ENCODE measurements at regions not wholly inside any gene's neighbourhood (a gene's known extent, or its start where the extent isn't known, plus 50 kb on each side); places are given as distances from the start of the nearest gene placed in this dataset.
"Not testable (repeated sequence)": the region's sequence is repeated elsewhere in the genome, so short reads cannot be mapped to it uniquely, and the experiment has no call there.

- no peak for TF ChIP-seq CTCF (conservative IDR thresholded peaks at IDR 0.05; ENCODE audit: low read depth, low read length)
- H3K4me3 ChIP-seq (ENCODE audit: low read length): no peak overlapping the region
- DNase-seq (ENCODE audit: low read depth): no peak
These were observed 151.8 kb upstream of the ST6GALNAC5 start for GRCh38 chr1:76715474-76715873.

DNA sequence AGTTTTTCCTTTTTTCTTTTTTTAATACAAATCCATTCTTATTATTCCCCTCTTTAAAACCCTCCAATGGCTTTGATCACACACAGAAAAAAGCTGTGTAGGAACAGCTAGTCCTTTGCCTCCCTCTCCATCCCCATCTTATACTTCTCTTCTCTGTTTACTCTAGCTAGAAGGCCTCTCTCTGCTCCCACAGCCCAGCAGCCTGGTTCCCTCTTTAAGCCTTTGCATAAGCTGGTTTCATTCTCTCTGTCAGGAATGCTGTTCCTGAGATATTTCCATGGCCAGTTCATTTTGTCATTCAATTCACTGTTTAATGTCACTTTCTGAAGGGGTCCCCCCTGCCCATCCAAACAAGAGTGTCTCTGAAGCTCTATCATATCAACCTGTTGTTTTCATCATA is 143.3 kb upstream of the ST6GALNAC5 start:
- no peak overlapping the region for H3K4me3 ChIP-seq (ENCODE audit: low read length)
- no peak for TF ChIP-seq CTCF (conservative IDR thresholded peaks at IDR 0.05; ENCODE audit: low read depth, low read length)
- no peak for DNase-seq (ENCODE audit: low read depth)

DNA sequence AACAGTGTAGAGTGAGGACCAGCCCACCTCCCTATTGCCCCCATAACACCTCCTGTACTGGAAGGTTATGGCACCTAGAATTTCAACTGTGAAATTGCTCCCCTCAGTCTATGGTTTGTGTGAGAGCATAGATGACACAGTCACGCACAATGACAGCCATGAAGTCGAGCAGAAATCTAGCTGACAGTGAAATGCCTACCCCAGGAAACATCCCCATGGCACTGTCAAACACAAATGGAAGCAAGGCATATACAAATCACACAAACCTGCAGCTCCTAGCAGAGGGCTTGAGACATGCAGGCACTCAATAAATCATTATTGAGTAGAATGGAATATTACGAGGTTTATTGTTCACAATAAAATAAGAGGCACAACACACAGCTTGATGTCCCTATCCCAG is 142.5 kb upstream of the ST6GALNAC5 start:
- DNase-seq (ENCODE audit: low read depth): no peak
- no peak for TF ChIP-seq CTCF (conservative IDR thresholded peaks at IDR 0.05; ENCODE audit: low read depth, low read length)
- H3K4me3 ChIP-seq (ENCODE audit: low read length): no peak overlapping the region

- no peak for DNase-seq (ENCODE audit: low read depth)
- TF ChIP-seq CTCF (conservative IDR thresholded peaks at IDR 0.05; ENCODE audit: low read depth, low read length): no peak
These were observed 141.2 kb upstream of the ST6GALNAC5 start for GRCh38 chr1:76725864-76726619.

DNA sequence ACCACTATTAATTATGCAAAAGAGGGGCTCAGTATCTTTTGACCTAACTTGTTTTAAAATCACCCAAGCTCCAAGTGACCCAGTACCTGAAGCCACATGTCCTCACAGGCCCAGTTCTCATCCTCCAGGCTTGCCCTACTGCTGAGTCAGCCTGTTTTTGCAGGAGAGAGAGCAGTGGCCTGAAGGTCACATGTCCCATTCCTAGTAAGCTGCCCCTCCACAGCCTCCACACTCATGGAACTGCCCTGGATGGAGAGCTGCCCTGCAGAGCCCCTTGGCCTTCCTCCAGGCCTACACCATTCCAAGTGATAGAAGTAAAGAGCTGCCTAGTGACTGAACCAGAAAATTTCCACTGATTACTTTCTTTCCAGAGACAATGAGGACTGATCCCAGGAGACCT is 139.8 kb upstream of the ST6GALNAC5 start:
- no peak overlapping the region for H3K4me3 ChIP-seq (ENCODE audit: low read length)
- DNase-seq (ENCODE audit: low read depth): no peak
- TF ChIP-seq CTCF (conservative IDR thresholded peaks at IDR 0.05; ENCODE audit: low read depth, low read length): no peak

More at GRCh38 chr1:76725864-76726619, 141.2 kb upstream of the ST6GALNAC5 start:
- H3K4me3 ChIP-seq (ENCODE audit: low read length): no peak overlapping the region

DNA sequence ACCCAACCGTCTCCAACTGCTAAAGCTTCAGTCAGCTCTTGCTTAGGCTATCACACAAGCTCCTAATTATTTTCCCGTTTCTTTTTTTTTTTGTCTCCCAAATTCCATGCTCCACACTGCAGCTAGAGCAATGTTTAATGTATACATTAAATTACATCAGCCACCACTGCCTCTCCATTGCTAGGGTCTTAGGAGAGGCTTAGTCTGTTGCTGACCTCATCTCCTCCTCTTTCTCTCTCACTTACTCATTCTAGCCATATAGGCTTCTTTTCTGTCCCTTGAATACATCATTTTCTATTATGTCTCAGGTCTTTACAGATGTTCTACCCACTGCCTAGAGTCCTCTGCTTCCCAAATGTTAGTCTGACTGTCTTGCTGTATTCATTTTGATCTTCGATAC is 138.1 kb upstream of the ST6GALNAC5 start:
- H3K4me3 ChIP-seq (ENCODE audit: low read length): no peak overlapping the region
- no peak for TF ChIP-seq CTCF (conservative IDR thresholded peaks at IDR 0.05; ENCODE audit: low read depth, low read length)
- no peak for DNase-seq (ENCODE audit: low read depth)

DNA sequence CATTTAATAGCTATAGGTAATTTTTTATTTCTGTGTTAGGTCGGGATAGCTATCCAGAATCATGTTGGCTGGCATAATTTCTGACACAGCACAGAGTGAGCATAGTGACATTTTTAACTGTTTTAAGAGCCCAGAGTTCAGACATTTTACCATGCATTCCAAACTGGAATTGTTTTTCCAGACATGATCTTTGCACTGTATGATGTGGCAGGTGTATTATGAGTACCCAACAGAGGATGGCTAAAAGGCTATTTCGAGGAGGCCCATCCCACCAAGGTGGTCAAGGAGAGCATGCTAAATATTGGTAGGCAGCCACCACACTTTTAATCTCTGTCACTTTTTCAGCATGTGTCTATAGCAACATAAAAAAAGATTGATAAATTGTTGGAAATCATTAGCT is 137.3 kb upstream of the ST6GALNAC5 start:
- no peak for DNase-seq (ENCODE audit: low read depth)
- TF ChIP-seq CTCF (conservative IDR thresholded peaks at IDR 0.05; ENCODE audit: low read depth, low read length): no peak
- H3K4me3 ChIP-seq (ENCODE audit: low read length): no peak overlapping the region

DNA sequence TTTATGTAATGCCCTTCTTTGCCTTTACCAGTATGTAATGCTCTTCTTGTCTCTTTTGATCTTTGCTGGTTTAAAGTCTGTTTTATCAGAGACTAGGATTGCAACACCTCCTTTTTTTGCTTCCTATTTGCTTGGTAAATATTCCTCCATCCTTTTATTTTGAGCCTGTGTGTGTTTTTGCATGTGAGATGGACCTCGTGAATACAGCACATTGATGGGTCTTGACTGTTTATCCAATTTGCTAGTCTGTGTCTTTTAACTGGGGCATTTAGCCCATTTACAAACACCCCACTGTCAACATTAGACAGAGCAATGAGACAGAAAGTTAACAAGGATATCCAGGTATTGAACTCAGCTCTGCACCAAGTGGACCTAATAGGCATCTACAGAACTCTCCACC is 128.9 kb upstream of the ST6GALNAC5 start:
- H3K4me3 ChIP-seq (ENCODE audit: low read length); DNase-seq (ENCODE audit: low read depth): not testable (repeated sequence)

GRCh38 chr1:76740956-76741355 is 126.3 kb upstream of the ST6GALNAC5 start:
- not testable (repeated sequence) for DNase-seq (ENCODE audit: low read depth); H3K4me3 ChIP-seq (ENCODE audit: low read length)
